ENCODE measurements at regions not wholly inside any gene's neighbourhood (a gene's known extent, or its start where the extent isn't known, plus 50 kb on each side); places are given as distances from the start of the nearest gene placed in this dataset.

GRCh38 chr2:65896446-65896845, 464.0 kb upstream of the SPRED2 start:
- H3K4ac ChIP-seq (ENCODE audit: low read depth, low read length), result no peak overlapping the region
- H4K91ac ChIP-seq (ENCODE audit: insufficient read depth, low read depth, low read length), result no peak overlapping the region
- no peak for DNase-seq
- H2BK20ac ChIP-seq (ENCODE audit: low read depth, low read length), result no peak overlapping the region
- H3K9ac ChIP-seq (ENCODE audit: low read depth, low read length), result no peak overlapping the region
- no peak overlapping the region for H3K4me3 ChIP-seq (ENCODE audit: insufficient read depth, low read depth, low read length)
- H2AFZ ChIP-seq (replicated peaks; ENCODE audit: low read length, poor library complexity), result no peak overlapping the region
- H2BK120ac ChIP-seq (ENCODE audit: low read depth, low read length), result no peak overlapping the region
- no peaks in the 10 kb centered on the region for H3K27me3 ChIP-seq (ENCODE audit: control insufficient read depth, insufficient read depth, low read length)
- WGBS, 2 experiments (ENCODE audit: extremely low coverage in 2 of 2, insufficient read length in 1 of 2), result 86% methylated on average over 2 of the region's 4 CpGs; no CpG with 5 or more reads in 1 of the 2 experiments
- no peak overlapping the region for H4K5ac ChIP-seq (ENCODE audit: low read depth, low read length)
- no peaks in the 10 kb centered on the region for H3K9me3 ChIP-seq (ENCODE audit: control insufficient read depth, insufficient read depth, low read length)
- no peak overlapping the region for H3K14ac ChIP-seq (replicated peaks; ENCODE audit: low read depth, low read length)
- no peaks in the 10 kb centered on the region for H3K4me1 ChIP-seq (ENCODE audit: control insufficient read depth, insufficient read depth, low read length)
- ChIA-PET POLR2A (ENCODE audit: unreplicated experiment) (no interaction called here), CTCF (no interaction called here)
- ATAC-seq (ENCODE audit: low read depth), result no peak
- H3K56ac ChIP-seq (ENCODE audit: extremely low read depth, insufficient read depth, low read length), result no peak overlapping the region
- in situ Hi-C loops (cut with MboI; ENCODE audit: low sequenced_read_pairs) (no loop called here), dilution Hi-C loops (cut with HindIII; ENCODE audit: low sequenced_read_pairs, unreplicated experiment) (no loop called here), intact Hi-C loops (cut with micrococcal nuclease) (no loop called here)
- no peak overlapping the region for H2AK5ac ChIP-seq (ENCODE audit: low read depth, low read length)
- H3K9me1 ChIP-seq (ENCODE audit: insufficient read depth, low read length), result no peaks in the 10 kb centered on the region
- H3K36me3 ChIP-seq (ENCODE audit: control insufficient read depth, insufficient read depth, low read length), result no peaks in the 10 kb centered on the region
- no peaks in the 10 kb centered on the region for H3K79me1 ChIP-seq (ENCODE audit: low read depth in 1 of 2, low read length in 2 of 2)
- H4K20me1 ChIP-seq (ENCODE audit: insufficient read depth, low read length), result no peaks in the 10 kb centered on the region
- no peak overlapping the region for H2BK5ac ChIP-seq (ENCODE audit: low read depth, low read length, poor library complexity, severe bottlenecking)
- no peak overlapping the region for H4K8ac ChIP-seq (ENCODE audit: low read depth in 2 of 2, low read length in 2 of 2)
- no peak overlapping the region for H3K4me2 ChIP-seq (ENCODE audit: low read depth, low read length)
- no peak overlapping the region for H3K18ac ChIP-seq (ENCODE audit: low read depth, low read length)
- TF ChIP-seq RCOR1 (IDR thresholded peaks at IDR 0.05; ENCODE audit: insufficient replicate concordance, low read length) (no peak), ELK1 (IDR thresholded peaks at IDR 0.05; ENCODE audit: borderline replicate concordance, low read depth, low read length) (no peak), CEBPB (IDR thresholded peaks at IDR 0.05; ENCODE audit: low read depth, low read length) (no peak), RAD21 (IDR thresholded peaks at IDR 0.05; ENCODE audit: low read length) (no peak), FOS (IDR thresholded peaks at IDR 0.05; ENCODE audit: low read depth, low read length) (no peak), NFE2L2 (IDR thresholded peaks at IDR 0.05; ENCODE audit: low read depth, low read length) (no peak), SMC3 (IDR thresholded peaks at IDR 0.05; ENCODE audit: low read depth, low read length) (no peak), MXI1 (IDR thresholded peaks at IDR 0.05; ENCODE audit: borderline replicate concordance, low read depth, low read length) (no peak), BHLHE40 (IDR thresholded peaks at IDR 0.05; ENCODE audit: low read depth, low read length) (no peak), POLR2A (IDR thresholded peaks at IDR 0.05; ENCODE audit: low read depth, low read length) (no peak), CHD1 (IDR thresholded peaks at IDR 0.05; ENCODE audit: low read depth, low read length) (no peak), CTCF (conservative IDR thresholded peaks at IDR 0.05; ENCODE audit: low read depth, low read length) (no peak)
- H2BK15ac ChIP-seq (ENCODE audit: low read depth, low read length), result no peak overlapping the region
- H3K27ac ChIP-seq (ENCODE audit: insufficient read depth, low read length), result no peak overlapping the region
- no peak overlapping the region for H2AK9ac ChIP-seq (replicated peaks; ENCODE audit: low read depth, low read length, poor library complexity)
- H3K23ac ChIP-seq (ENCODE audit: low read depth, low read length), result no peak overlapping the region
- no TSS peak for BruUV-seq (replicated peaks)

Measured in IMR-90 (cell line).